ENCODE measurements at regions not wholly inside any gene's neighbourhood (a gene's known extent, or its start where the extent isn't known, plus 50 kb on each side); places are given as distances from the start of the nearest gene placed in this dataset.
A peak's percentile ranks its signal among the peaks of the same experiment; 100 is the strongest.

- no peak for DNase-seq
These were observed 351.9 kb downstream of the ENC1 start for GRCh38 chr5:74288448-74289108.

GRCh38 chr5:74288038-74288437, 352.5 kb downstream of the ENC1 start:
- DNase-seq = no peak

DNA sequence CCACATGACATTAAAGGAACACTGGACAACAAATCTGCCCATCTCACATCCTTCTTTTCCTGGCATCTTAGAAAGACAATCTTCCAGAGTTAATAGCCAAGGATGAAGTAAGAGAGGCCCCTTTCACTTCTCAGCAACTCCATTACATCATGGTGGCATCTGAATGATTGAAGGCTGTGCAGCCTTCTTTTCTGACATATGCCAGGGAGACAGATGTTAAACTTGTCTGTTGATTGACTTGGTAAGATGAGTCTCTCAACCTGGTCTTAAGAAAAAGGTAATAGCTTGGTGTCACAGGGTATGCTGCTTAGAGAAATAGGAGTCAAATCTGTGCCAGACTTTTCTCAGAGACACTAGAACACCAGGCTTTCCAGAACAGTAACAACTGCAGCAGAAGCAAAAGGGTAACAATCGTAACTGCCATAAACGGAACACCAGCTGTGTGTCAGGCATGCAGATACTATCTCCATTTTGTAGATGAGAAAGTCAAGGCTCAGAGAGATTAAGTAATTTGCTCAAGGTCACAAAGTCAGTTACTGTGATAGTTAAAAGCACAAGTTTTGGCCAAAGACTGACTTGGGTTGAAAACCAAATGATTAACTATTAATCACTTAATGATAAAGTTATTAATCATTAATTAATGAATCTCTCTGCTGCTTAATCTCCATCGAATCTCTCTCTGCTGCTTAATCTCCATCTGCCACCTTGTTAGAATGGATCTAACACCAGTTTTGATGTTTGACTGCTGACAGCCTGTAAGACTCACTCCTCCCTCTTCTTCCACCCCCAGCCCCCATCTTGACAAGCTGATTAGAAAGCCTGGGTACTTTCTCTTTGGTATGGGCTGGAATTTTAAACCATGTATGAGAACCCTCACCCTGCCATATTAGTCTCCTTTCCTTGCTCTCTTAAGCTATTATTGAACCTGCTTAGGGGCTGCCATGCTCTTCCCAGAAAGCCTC, 353.5 kb downstream of the ENC1 start:
- no peak for DNase-seq

DNA sequence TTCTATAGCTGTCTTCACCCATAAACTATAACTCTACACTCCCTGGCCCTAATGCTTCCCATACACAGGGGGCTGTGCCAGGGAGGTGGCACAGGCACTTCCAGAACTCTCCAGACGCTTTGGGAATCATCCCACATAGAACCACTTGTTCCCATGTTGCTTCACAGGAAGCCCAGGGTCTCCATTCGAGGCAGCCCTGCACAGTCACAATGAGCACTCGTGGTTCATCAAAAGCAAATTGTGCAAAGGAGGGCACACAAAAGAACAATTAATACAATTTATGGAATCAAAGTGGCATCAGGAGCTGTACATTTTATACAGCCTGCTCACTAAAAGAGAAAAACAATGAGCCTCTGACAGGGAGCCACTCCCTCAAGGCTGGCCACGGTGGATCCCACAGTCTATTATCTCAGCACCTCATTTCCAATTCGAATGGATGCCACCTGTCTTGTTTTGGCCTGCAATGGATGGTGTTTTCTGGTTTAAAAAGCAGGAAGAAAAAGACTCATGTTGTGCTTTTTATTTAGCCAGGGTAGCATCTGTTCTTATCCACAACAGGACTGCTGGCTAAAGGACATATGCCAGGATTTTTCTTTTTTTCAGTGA, 354.8 kb downstream of the ENC1 start:
- no peak for DNase-seq

DNA sequence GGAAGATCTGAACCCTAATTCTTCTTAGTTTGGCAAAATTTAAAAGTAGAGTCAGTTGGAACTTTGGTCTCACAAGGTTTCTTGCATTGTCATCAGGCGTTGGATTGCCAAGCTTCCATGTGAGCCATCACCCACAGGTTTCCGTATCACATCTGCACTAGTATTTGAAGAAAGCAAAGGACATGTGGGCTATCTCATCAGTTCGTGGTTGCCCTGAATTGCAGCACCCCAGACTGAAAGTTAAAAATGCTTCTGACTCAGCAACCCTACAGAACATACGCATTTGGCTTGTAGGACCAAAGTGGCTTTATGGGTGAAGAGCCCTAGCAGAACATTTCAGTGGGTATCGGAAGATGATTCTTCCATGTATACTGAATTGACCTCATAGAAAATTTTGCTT, 358.0 kb downstream of the ENC1 start:
- no peak for DNase-seq

- DNase-seq = no peak
These were observed 359.4 kb downstream of the ENC1 start for GRCh38 chr5:74281166-74281565.

DNA sequence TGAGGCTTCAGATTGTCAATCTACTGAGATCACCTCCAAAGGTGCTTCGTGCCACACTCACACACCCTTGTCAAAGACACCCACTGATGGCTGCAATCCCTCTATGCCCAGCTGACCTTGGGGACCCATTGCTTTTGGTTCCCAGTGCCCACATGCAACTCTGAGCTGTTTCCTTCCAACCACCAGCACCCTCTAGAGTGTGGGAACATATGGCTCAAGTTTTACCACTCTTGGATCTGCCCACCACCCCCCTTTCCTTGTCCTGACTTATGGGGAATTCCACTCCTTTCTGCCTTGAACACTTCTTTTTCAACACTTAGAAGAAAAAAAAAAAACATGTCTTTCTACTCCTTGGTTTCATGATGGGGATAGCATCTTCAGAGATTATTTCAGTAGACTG, 360.2 kb downstream of the ENC1 start:
- no peak for DNase-seq

- no peak for DNase-seq
These were observed 361.3 kb downstream of the ENC1 start for GRCh38 chr5:74279244-74279643.

DNA sequence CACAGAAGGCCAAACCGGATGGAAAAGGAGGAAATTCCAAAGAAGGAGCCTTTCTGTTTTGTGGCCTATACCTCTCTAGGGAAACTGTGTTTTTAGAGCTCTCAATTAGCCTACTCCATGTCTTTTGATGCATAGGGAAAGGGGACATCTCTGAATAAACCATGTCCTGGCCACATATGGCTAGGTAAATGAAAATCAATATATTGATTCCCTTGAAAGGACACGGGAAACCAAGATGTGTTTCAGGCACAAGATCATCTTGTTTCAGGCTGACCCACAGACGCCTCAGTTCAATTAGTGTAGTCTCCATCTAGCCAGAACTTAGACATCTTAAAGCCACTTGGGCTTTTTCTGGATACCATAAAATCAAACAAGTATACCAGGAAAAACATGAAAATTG, 363.1 kb downstream of the ENC1 start:
- DNase-seq = no peak

DNA sequence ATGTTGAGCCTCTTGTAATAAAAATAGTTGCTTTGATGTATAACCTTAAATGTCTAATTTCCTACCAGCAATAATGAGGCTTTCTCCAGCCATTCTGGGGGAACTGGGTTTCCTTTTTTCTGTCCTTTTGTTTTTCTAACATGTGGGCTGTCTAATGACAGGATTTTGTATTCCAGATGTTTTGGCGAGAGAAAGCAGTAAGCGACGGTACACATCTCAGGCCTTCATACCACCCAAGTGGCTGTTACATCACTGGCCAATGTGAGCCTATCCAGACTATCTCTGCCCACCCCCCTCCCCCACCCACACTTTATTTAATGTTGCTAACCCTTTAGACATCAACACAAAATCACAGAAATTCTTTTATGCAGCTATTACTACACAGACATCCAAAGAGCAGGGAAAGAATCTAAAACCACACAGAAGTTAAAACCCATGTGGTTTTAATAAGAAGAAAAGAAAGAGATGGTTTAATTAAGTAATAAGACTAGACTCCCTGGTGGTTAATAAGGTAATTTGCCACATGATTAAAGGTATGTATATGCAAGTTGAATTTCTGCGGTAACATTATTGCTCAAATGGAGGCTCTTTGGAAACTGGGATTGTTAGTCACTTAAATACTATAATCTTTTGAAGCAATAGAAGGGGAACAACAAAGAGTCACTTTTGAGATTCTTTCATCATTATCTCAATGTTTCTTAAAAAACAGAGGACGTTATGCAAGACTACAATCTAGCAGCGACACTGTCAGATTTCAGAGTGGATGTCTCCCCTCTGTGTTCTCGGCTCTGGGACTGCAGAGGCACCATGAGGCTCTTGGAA, 365.1 kb downstream of the ENC1 start:
- peak; percentile 64 for DNase-seq

GRCh38 chr5:74274326-74274725, 366.2 kb downstream of the ENC1 start:
- DNase-seq = no peak

DNA sequence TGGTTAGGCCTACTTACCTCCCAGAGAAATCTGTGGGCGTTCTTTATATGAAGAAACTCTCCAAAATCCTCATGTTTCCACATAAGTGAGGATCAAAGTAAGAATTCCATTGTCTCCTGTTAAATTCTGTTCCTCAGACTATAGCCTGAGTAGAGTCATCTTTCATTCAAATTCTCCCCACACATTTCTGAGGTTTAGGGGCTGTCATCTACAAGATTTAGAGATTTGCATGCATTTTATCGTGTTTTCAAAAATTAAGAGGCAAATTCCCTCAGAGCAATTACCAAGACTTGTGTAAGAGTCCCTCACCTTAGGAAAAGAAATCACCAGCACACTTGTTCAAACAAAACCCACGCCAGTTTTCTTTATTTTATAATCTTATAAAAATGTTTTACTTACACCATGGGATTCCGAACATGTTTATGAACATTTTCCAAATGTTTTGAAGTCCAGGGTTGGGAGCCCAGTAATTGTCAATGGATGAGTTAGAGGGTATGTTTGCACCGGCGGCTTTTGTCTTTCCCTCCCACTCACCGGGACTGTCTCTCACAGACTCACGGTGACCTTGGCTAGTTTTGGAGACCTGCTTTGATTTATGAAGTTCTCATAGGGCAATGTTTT, 367.6 kb downstream of the ENC1 start:
- DNase-seq = no peak

- DNase-seq = peak; percentile 57
These were observed 368.3 kb downstream of the ENC1 start for GRCh38 chr5:74272024-74272775.

GRCh38 chr5:74268297-74268696, 372.2 kb downstream of the ENC1 start:
- no peak for DNase-seq

DNA sequence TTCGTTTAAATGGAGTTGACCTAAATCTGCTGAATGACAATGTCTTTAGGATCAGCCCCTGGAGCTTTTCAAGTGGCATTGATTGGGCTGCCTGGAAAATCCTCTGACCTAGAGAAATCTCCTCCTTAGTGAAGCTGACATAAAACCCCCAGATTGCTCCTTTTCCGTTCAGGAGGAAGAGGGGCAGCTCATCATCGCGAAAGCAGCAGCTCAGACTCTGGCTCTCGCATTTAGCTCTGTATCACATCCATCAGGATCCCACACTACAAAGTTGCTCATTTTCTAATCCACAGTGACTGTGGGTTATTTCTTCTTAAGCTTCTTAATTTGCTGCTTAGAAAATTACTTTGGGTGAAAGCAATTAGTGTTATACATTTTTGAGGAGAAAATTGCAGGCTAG, 373.7 kb downstream of the ENC1 start:
- no peak for DNase-seq

DNA sequence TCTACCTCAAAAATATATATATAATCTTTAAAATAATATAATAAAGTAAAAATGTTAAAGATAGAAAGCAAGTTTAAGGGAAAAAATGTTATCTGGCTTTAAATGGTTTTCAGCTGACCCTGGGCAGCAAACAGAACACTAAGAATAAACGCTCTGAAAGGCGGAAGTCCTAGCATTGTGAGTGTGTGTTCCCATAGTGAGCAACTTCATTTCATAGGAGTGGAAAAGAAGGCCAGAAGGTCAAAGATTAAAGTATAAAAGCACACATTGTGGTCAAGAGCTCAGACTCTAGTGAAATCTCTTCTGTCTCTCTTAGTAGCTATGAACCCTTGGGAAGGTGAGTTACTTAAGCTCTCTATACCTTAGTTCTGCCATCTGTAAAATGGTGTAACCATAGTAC, 374.4 kb downstream of the ENC1 start:
- DNase-seq = no peak

- no peak for DNase-seq
These were observed 377.9 kb downstream of the ENC1 start for GRCh38 chr5:74262544-74263207.

GRCh38 chr5:74261866-74262265, 378.7 kb downstream of the ENC1 start:
- no peak for DNase-seq

DNA sequence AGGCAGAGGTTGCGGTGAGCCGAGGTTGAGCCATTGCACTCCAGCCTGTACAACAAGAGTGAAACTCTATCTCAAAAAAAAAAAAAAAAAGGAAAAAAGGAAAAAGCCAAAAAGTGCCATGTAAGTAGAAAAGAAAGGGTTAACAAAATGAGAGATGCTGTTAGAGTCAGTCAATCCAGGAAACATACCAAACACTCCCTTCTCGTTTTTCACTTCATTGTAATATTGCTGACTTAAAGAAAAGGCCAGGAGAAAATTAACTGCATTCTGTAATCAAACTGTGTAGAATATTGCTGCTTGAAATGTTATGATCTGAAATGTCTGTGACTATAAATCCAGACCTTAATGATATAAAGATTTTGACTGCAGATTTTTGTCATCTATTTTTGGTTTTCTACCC, 379.1 kb downstream of the ENC1 start:
- DNase-seq = no peak

DNA sequence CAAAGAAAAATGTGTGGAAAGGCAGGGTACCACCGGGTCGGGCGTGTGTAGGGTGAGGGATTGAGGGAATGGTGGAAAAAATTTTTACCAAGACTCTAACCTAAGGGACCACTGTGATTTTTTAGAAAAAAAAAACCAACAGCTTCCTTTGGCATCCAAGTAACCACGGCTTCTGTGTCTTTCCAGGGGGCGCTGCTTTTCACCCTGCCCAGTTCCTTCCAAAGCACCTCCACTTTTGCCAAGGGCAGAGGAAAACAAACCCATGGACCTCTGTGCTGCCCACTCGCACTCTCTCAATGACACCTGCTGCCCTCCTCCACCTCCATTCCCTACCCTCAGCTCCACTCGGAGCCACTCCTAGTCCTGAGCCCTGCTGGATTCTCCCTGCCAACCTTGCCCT, 381.0 kb downstream of the ENC1 start:
- no peak for DNase-seq

GRCh38 chr5:74258314-74258665, 382.2 kb downstream of the ENC1 start:
- no peak for DNase-seq

Measured in left kidney (tissue), 1 donor.